Erythroblast (primary cell): ENCODE measurements at regions not wholly inside any gene's neighbourhood (a gene's known extent, or its start where the extent isn't known, plus 50 kb on each side); places are given as distances from the start of the nearest gene placed in this dataset.
"Not testable (repeated sequence)": the region's sequence is repeated elsewhere in the genome, so short reads cannot be mapped to it uniquely, and the experiment has no call there.

Experiments
- DNase-seq, 2 experiments: peaks; one replicate each; lab custom pipeline; 2025; lab: John Stamatoyannopoulos, UW
- GATA1 ChIP-seq: IDR thresholded peaks from 2 replicates; pipeline ENCODE4 v1.6.1; 2011; ENCODE audit warnings: low read depth, mild to moderate bottlenecking, control low read depth, low read length, moderate library complexity
- POLR2A ChIP-seq: IDR thresholded peaks from 2 replicates; pipeline ENCODE4 v1.6.1; 2011; ENCODE audit warnings: mild to moderate bottlenecking, low read length

DNA sequence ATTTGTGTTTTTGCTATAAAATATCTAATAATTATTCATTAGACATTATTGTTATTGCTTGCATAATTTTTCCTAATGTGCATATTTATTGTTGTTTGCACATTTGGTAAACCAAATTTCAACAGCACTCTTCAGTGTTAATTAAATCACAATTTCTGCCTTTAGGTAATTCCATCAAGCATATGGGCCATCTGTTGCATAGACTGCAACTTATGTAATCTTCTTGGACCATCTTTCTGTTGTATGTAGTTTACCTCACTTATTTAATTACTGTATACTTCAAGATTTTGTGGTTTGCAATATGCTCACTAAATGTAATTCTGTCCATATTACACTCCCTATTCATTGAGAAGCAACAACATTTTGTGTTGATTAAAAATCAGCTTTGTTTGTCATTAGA is 1360.1 kb downstream of the REEP3 start:
- TF ChIP-seq POLR2A (no peak), GATA1 (no peak)
- no peak for DNase-seq

DNA sequence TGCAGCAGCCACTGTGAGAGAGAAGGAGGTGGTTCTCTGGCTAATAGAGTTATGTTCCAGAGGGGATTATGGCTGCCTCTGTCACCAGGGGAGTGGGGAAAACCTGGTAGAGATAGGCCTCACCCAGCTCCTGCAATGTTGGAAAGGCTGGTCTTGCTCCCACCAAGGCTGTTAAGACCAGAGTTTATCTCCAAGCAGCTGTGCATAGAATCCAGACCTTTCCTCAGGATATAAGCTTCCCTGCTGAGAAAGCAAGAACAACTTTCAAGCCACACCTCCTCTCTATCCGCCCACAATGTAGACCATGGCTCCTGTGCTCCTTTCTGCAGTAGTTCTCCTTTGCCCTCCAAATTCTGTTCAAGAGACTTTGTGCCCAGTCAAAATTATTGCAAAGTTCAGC is 1375.4 kb downstream of the REEP3 start:
- TF ChIP-seq GATA1 (no peak), POLR2A (no peak)
- no peak for DNase-seq

DNA sequence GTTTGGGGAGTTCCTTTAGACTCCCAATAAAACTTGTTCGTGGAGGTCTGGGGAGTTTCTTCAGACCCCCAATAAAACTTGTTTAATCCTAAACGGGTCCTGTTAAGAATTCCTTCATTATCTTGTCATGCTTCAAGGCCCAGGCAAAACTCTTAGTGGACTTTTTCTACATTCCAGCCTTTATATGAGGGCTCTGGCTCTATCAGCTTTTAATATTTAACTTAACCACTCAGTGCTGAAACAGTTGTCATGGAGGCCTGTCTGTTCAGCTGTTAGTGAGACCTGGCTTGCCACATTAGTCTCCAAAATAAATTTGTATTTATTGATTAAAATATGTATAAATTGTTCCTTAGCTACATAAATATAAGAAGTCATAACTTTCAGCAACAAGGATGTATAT is 1385.1 kb downstream of the REEP3 start:
- DNase-seq, result not testable (repeated sequence)

DNA sequence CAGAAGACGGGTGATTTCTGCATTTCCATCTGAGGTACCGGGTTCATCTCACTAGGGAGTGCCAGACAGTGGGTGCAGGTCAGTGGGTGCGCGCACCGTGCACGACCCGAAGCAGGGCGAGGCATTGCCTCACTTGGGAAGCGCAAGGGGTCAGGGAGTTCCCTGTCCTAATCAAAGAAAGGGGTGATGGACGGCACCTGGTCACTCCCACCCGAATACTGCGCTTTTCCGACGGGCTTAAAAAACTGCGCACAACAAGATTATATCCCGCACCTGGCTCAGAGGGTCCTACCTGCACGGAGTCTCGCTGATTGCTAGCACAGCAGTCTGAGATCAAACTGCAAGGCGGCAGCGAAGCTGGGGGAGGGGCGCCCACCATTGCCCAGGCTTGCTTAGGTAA is 1403.1 kb downstream of the REEP3 start:
- not testable (repeated sequence) for DNase-seq

DNA sequence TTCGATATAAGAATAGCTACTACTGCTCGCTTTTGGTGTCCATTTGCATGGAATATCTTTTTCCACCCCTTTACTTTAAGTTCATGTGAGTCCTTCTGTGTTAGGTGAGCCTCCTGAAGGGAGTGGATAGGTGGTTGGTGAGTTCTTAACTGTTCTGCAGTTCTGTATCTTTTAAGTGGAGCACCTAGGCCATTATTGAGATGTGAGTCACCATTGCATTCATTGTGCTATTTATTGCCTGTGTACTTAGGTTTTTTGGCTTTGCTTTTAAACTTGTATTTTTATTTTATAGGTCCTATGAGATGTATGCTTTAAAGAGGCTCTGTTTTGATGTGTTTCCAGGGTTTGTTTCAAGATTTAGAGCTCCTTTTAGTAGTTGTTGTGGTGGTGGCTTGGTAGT is 1430.8 kb downstream of the REEP3 start:
- TF ChIP-seq GATA1 (no peak), POLR2A (no peak)
- no peak for DNase-seq

DNA sequence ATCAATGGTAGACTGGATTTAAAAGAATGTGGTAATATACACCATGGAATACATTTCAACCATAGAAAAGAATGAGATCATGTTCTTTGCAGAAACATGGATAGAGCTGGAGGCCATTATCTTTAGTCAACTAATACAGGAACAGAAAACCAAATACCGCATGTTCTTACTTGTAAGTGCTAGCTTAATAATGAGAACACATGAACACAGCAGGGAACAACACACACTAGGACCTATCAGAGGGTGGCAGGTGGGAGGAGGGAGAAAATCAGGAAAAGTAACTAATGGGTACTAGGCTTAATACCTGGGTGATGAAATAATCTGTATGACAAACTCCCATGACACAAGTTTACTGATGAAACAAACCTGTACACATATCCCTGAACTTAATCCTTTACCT is 1435.2 kb downstream of the REEP3 start:
- TF ChIP-seq POLR2A (no peak), GATA1 (no peak)
- DNase-seq, result no peak

DNA sequence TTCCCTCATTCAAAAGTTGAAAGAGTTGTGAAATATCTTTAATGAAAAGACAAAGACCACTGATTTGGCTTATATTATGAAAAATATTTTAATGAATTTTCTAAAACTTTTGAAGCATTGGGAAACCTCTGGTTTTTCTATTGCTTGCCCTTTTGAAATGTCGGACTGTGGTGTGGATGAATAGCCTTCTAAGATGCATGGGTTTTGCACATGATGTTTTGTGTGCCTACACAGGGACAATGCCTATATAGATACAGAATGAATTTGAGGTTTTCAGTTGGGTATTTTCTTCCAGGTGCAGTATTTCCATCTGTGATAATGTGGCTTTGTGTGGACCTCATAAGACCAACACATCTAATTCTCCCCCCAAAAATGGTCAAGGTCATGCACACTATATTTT is 1437.9 kb downstream of the REEP3 start:
- TF ChIP-seq POLR2A (no peak), GATA1 (no peak)
- DNase-seq, result no peak

DNA sequence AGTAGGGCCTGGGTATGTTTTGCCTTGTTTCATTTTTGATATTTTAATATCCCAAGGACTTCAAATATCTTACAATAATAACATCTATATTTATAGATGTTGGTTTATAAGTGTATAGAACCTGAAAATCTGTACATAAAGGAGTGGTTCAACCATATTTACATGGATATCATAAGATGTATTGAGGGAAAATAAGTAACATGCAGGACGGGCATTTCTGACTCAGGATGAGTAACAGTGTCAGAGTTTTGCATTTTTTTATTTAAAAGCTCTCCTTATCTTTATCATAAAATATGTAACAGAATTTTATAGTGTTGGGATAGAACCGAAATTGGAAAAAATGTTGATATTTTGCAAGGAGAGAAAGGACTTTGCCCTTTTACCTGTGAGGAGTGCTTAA is 1438.7 kb downstream of the REEP3 start:
- DNase-seq, result no peak
- TF ChIP-seq GATA1, result no peak
- TF ChIP-seq POLR2A, result no peak

DNA sequence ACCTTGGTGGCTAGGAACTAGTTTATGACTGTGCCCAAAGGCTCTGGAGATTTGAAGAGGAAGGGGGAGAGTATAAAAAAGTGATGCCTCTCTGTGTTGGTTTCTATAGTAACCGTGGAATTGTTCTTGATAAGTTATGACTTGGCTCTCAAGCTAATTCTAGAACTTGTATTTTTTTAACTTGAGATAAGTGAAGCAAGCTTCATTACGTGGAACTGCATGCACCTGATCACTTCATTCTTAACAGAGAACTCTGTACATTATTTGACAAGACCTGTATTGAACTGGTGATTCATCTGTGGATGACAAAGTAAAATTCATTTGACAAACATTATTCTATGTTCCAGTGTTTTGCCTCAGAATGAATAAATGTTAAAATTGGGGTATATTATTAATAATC is 1452.2 kb downstream of the REEP3 start:
- no peak for TF ChIP-seq POLR2A
- TF ChIP-seq GATA1, result no peak
- DNase-seq, result no peak

DNA sequence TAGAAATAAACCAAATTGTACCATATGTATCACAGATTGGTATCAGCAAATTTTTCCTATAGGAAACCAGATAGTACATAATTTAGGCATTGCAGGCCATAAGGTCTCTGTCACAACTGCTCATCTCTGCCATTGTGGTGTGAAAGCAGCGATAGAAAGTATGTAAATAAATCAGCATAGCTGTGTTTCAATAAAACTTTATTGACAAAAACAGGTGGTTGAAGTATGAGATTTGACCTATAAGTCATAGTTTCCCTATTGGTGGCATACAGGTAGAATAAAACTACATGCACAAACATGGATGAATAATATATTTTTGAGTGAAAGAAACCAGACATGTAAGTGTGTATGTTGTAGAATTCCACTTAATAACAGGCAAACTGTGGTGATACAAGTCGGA is 1454.9 kb downstream of the REEP3 start:
- no peak for DNase-seq
- no peak for TF ChIP-seq GATA1
- no peak for TF ChIP-seq POLR2A

DNA sequence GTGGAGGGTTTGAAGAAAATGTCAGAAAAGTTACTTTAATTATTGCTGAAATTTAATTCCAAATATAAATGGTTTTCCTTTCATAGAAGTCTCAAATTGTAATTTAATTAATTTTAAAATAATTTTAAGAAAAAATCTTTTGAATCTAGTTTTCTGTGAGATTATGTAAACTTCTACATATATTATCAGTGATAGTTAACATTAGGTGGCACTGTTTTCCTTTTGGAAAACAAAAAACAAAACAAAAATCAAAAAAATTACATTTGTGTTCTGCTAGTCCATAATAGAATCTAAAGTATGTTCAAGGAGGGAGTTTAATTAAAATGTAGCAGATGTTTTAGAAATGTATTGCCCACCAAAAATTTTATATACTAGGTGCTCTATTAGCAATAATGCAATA is 1456.7 kb downstream of the REEP3 start:
- no peak for DNase-seq
- TF ChIP-seq POLR2A, result no peak
- TF ChIP-seq GATA1, result no peak

DNA sequence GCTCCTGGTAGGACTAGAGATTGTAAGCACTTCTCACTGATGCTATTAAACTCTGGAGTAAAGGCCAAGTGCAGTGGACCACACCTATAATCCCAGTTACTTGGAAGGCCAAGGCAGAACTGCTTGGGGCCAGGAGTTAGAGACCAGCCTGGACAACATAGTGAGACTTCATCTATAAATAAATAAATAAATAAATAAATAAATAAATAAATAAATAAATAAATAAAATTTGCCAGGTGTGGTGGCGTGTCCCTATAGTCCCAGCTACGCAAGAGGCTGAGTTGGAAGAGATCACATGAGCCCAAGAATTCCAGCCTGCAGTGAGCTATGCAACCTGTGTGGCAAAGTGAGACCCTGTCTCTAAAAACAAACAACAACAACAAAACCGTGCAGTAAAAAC is 1475.7 kb downstream of the REEP3 start:
- no peak for DNase-seq
- TF ChIP-seq GATA1 (no peak), POLR2A (no peak)

DNA sequence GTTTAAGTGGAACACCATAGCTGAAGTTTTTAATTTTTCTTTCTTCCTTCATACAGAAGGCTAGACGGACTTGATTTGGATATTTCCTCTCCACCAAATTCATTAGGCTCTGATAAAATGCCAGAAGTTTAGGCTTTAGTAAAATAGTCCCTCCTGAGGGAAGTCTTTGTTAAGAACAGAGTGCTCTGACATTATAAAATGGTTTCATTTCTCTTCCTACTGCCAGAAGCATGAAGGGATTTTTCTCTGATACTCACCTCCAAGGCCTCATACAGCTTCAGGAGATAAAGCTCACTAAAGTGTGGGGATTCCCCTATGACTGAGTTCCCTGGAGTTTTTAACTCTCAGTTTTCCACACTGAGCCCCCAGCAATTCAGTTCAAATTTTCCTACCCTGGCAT is 1489.6 kb downstream of the REEP3 start:
- DNase-seq, result no peak
- no peak for TF ChIP-seq GATA1
- TF ChIP-seq POLR2A, result no peak

DNA sequence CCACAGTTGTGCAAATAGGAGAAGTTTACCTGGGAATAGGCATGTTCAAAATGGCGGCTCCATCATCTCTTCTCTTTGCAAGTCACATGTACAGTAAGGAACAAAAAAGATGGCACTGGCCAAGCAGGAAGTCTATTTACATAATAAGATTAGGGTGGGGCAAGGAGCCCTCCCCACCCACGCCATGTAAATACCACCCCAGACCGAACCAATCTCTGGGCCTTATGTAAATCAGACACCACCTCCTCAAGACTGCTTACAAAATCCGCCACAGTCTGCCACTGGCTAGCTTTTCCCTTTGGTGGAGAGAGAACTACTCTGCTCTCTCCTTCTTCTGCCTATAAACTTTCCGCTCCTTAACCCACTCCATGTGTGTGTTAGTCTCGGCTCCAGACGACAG is 1496.3 kb downstream of the REEP3 start:
- no peak for DNase-seq
- TF ChIP-seq POLR2A (no peak), GATA1 (no peak)

DNA sequence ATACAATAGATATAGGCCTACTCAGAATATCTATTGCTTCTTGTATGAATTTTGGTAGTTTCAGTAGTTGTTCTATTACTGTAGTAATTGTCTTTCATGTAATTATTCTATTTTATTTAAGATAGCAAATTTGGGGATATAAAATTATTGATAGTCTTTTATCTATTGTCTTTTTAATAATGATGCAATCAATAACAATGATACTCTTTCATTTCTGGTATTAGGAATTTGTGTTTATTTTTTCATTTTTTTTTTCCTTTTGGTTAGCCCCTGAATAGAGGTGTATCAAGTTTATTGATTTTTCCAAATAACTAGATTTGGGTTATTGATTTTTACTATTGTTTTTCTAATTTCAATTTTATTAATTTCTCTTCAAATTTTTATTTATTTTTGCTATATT is 1503.7 kb downstream of the REEP3 start:
- no peak for DNase-seq
- no peak for TF ChIP-seq GATA1
- no peak for TF ChIP-seq POLR2A

DNA sequence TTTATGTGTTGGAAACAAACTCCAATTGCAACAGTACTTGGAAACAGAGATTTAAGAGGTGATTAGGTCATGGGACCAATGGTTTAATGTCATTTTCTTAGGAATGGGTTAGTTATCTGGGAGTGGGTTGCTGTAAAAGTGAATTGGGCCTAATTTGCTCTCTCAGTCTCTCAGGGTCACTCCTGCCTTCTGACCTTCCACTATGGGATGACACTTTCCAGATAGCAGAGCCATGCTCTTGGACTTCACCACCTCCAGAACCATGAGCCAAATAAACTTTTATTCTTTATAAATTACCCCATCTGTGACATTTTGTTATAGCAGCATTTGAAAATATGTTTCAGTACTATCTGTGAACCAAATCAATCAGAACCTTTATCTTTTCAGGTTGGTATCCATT is 1509.1 kb downstream of the REEP3 start:
- TF ChIP-seq GATA1 (no peak), POLR2A (no peak)
- no peak for DNase-seq
